HEK293 (cell line): ENCODE measurements at regions not wholly inside any gene's neighbourhood (a gene's known extent, or its start where the extent isn't known, plus 50 kb on each side); places are given as distances from the start of the nearest gene placed in this dataset.

Experiments
- CTCF ChIA-PET: fragments of 350-600 bp; formaldehyde crosslinking; extraction: SDS; loops from one replicate; lab custom pipeline; 2021; ENCODE audit warnings: antibody characterized with exemption; lab: Yijun Ruan, JAX
- POLR2A ChIA-PET: fragments of 300-600 bp; formaldehyde crosslinking; extraction: SDS; loops from one replicate; lab custom pipeline; 2020; ENCODE audit warnings: antibody characterized with exemption, inconsistent platforms; lab: Yijun Ruan, JAX
- H3K27ac ChIP-seq: fragments of 200-500 bp; sonication (Bioruptor generic); 2 replicates; pipeline ENCODE4 v1.5.1; 2014; ENCODE audit warnings: low read depth, low read length, control low read depth, inconsistent platforms; ENCODE audit errors: extremely low read depth
- H3K36me3 ChIP-seq, 2 experiments: fragments of 200-500 bp in 1 of 2; sonication (Bioruptor generic) in 1 of 2; 1 replicate in 1 of 2; 2 replicates in 1 of 2; pipeline ENCODE4 v1.5.1; 2014 to 2017; ENCODE audit warnings: inconsistent platforms in 2 of 2, low read length in 2 of 2; ENCODE audit not compliant: control insufficient read depth in 2 of 2, insufficient read depth in 1 of 2
- H3K4me1 ChIP-seq: fragments of 200-500 bp; sonication (Bioruptor generic); 2 replicates; pipeline ENCODE4 v1.5.1; 2014; ENCODE audit warnings: mild to moderate bottlenecking, low read length, inconsistent platforms; ENCODE audit not compliant: control insufficient read depth, insufficient read depth
- H3K4me3 ChIP-seq: 2 replicates; pipeline ENCODE4 v1.5.1; 2011; ENCODE audit warnings: low read depth, mild to moderate bottlenecking, control low read depth, low read length, moderate library complexity
- H3K9me3 ChIP-seq: fragments of 200-500 bp; sonication (Bioruptor generic); 2 replicates; pipeline ENCODE4 v1.5.1; 2014; ENCODE audit warnings: low read depth, low read length, inconsistent platforms; ENCODE audit not compliant: control insufficient read depth, insufficient read depth
- GLIS1 ChIP-seq: fragments of 450-650 bp; formaldehyde crosslinking; IDR thresholded peaks from 2 replicates; pipeline ENCODE4 v1.5.1; 2016; ENCODE audit warnings: missing biosample characterization, missing genetic modification characterization
- GLIS2 ChIP-seq: fragments of 450-650 bp; formaldehyde crosslinking; IDR thresholded peaks from 2 replicates; pipeline ENCODE4 v1.5.1; 2016; ENCODE audit warnings: missing biosample characterization, missing genetic modification characterization
- KLF1 ChIP-seq: fragments of 450-650 bp; formaldehyde crosslinking; IDR thresholded peaks from 2 replicates; pipeline ENCODE4 v1.5.1; 2016; ENCODE audit warnings: missing biosample characterization, missing genetic modification characterization
- KLF10 ChIP-seq: fragments of 450-650 bp; IDR thresholded peaks from 2 replicates; pipeline ENCODE4 v1.5.1; 2018; ENCODE audit warnings: missing biosample characterization, mild to moderate bottlenecking, missing genetic modification characterization
- PRDM1 ChIP-seq: fragments of 450-650 bp; formaldehyde crosslinking; IDR thresholded peaks from 2 replicates; pipeline ENCODE4; 2016; ENCODE audit warnings: missing biosample characterization, missing genetic modification characterization
- SP3 ChIP-seq: fragments of 450-650 bp; formaldehyde crosslinking; IDR thresholded peaks from 2 replicates; pipeline ENCODE4 v1.5.1; 2016; ENCODE audit warnings: missing biosample characterization, missing genetic modification characterization
- SP7 ChIP-seq: fragments of 450-650 bp; formaldehyde crosslinking; IDR thresholded peaks from 2 replicates; pipeline ENCODE4 v1.5.1; 2016; ENCODE audit warnings: missing biosample characterization, missing genetic modification characterization
- ZBTB10 ChIP-seq: fragments of 450-650 bp; formaldehyde crosslinking; IDR thresholded peaks from 2 replicates; pipeline ENCODE4 v1.5.1; 2016; ENCODE audit warnings: missing biosample characterization, missing genetic modification characterization
- ZBTB48 ChIP-seq: fragments of 450-650 bp; formaldehyde crosslinking; IDR thresholded peaks from 2 replicates; pipeline ENCODE4 v1.5.1; 2016; ENCODE audit warnings: missing biosample characterization, missing genetic modification characterization
- ZNF174 ChIP-seq: fragments of 450-650 bp; formaldehyde crosslinking; IDR thresholded peaks from 2 replicates; pipeline ENCODE4 v1.5.0; 2017; ENCODE audit warnings: missing biosample characterization, mild to moderate bottlenecking, missing genetic modification characterization
- ZNF19 ChIP-seq: fragments of 450-650 bp; formaldehyde crosslinking; IDR thresholded peaks from 2 replicates; pipeline ENCODE4; 2016; ENCODE audit warnings: missing biosample characterization, missing genetic modification characterization, low read depth
- ZNF302 ChIP-seq: fragments of 450-650 bp; formaldehyde crosslinking; IDR thresholded peaks from 2 replicates; pipeline ENCODE4 v1.5.1; 2016; ENCODE audit warnings: missing biosample characterization, missing genetic modification characterization, low read depth
- ZNF37A ChIP-seq: fragments of 450-650 bp; IDR thresholded peaks from 2 replicates; pipeline ENCODE4 v1.5.1; 2018; ENCODE audit warnings: missing biosample characterization, missing genetic modification characterization
- ZNF501 ChIP-seq: fragments of 450-650 bp; formaldehyde crosslinking; IDR thresholded peaks from 2 replicates; pipeline ENCODE4 v1.5.1; 2016; ENCODE audit warnings: missing biosample characterization, missing genetic modification characterization
- ZNF518A ChIP-seq: fragments of 450-650 bp; formaldehyde crosslinking; conservative IDR thresholded peaks from 2 replicates; pipeline ENCODE4 v1.5.1; 2016; ENCODE audit warnings: low read depth, missing biosample characterization, missing genetic modification characterization
- ZNF529 ChIP-seq: fragments of 450-650 bp; formaldehyde crosslinking; IDR thresholded peaks from 2 replicates; pipeline ENCODE4 v1.5.1; 2017; ENCODE audit warnings: missing genetic modification characterization, missing biosample characterization; ENCODE audit not compliant: insufficient replicate concordance
- ZNF549 ChIP-seq: fragments of 450-650 bp; IDR thresholded peaks from 2 replicates; pipeline ENCODE4 v1.5.1; 2018; ENCODE audit warnings: missing biosample characterization, missing genetic modification characterization, mild to moderate bottlenecking, inconsistent platforms, moderate library complexity
- ZNF580 ChIP-seq: fragments of 450-650 bp; formaldehyde crosslinking; IDR thresholded peaks from 2 replicates; pipeline ENCODE4 v1.5.1; 2016; ENCODE audit warnings: missing biosample characterization, missing genetic modification characterization
- ZNF585B ChIP-seq: fragments of 450-650 bp; formaldehyde crosslinking; IDR thresholded peaks from 2 replicates; pipeline ENCODE4 v1.5.1; 2016; ENCODE audit warnings: missing biosample characterization, missing genetic modification characterization
- ZNF747 ChIP-seq: fragments of 450-650 bp; formaldehyde crosslinking; IDR thresholded peaks from 2 replicates; pipeline ENCODE4 v1.5.1; 2016; ENCODE audit warnings: missing biosample characterization, missing genetic modification characterization
- ZNF785 ChIP-seq: fragments of 450-650 bp; formaldehyde crosslinking; IDR thresholded peaks from 2 replicates; pipeline ENCODE4 v1.5.1; 2016; ENCODE audit warnings: missing biosample characterization, missing genetic modification characterization
- ZNF792 ChIP-seq: fragments of 450-650 bp; formaldehyde crosslinking; IDR thresholded peaks from 2 replicates; pipeline ENCODE4 v1.5.1; 2016; ENCODE audit warnings: missing biosample characterization, missing genetic modification characterization
- ZSCAN4 ChIP-seq: fragments of 450-650 bp; formaldehyde crosslinking; IDR thresholded peaks from 2 replicates; pipeline ENCODE4 v1.5.1; 2017; ENCODE audit warnings: missing biosample characterization, missing genetic modification characterization
- TF ChIP-seq, protein P1 (sequence below): fragments of 450-650 bp; formaldehyde crosslinking; IDR thresholded peaks from 2 replicates; pipeline ENCODE4 v1.5.1; 2016; ENCODE audit warnings: missing biosample characterization, missing genetic modification characterization

DNA sequence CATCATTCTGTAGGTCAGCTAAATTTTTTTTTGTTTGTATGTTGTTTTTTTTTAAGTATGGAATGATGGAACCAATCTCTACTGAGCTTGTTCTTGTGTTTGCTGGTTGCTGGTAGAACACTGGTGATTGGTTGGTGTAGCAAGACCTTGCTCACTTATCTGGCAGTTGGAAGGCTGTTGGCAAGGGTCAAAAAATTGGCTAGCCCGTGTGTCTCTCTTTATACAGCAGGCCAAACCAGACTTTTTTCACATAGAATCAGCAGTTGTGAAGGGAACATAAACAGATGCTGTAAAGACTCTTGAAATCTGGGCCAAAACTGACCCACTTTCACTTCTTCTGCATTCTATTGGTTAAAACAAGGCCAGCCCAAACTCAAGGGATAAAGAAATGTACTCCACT, 2026.5 kb downstream of the LRRC4C start:
- no peak for TF ChIP-seq GLIS2 (tag by site-specific recombination)
- TF ChIP-seq KLF10 (tag by site-specific recombination): no peak
- TF ChIP-seq KLF1 (tag by site-specific recombination): no peak
- no peak for TF ChIP-seq ZNF549 (tag by site-specific recombination)
- TF ChIP-seq ZNF501 (tag by site-specific recombination): no peak
- no peak for TF ChIP-seq ZNF585B (tag by site-specific recombination)
- TF ChIP-seq ZNF518A (tag by site-specific recombination): no peak
- no peak for TF ChIP-seq GLIS1
- TF ChIP-seq ZNF19: no peak
- TF ChIP-seq ZNF37A (tag by site-specific recombination): no peak
- TF ChIP-seq SP3 (tag by site-specific recombination): no peak
- TF ChIP-seq ZNF747: no peak
- TF ChIP-seq ZNF785: no peak
- no peak for TF ChIP-seq ZSCAN4
- Histone ChIP-seq H3K9me3 (no peaks in the 10 kb centered on the region), H3K4me1 (no peaks in the 10 kb centered on the region), H3K36me3 (no peaks in the 10 kb centered on the region), H3K4me3 (no peak overlapping the region), H3K27ac (no peak overlapping the region)
- ChIA-PET POLR2A (no interaction called here), CTCF (interaction anchor here (1.2 kb wide), 1 partner anchor 80 kb away, joined by 3 read pairs; no protein-coding TSS in a partner anchor)

- ChIA-PET POLR2A (no interaction called here), CTCF (no interaction called here)
- Histone ChIP-seq H3K4me1 (no peaks in the 10 kb centered on the region), H3K27ac (no peak overlapping the region), H3K4me3 (no peak overlapping the region), H3K36me3 (no peaks in the 10 kb centered on the region), H3K9me3 (no peaks in the 10 kb centered on the region)
- no peak for TF ChIP-seq ZNF302 (tag by site-specific recombination)
- TF ChIP-seq ZNF580 (tag by site-specific recombination): no peak
- no peak for TF ChIP-seq ZBTB10 (tag by site-specific recombination)
- no peak for TF ChIP-seq ZNF529 (tag by site-specific recombination)
- TF ChIP-seq PRDM1: no peak
- TF ChIP-seq, protein P1, sequence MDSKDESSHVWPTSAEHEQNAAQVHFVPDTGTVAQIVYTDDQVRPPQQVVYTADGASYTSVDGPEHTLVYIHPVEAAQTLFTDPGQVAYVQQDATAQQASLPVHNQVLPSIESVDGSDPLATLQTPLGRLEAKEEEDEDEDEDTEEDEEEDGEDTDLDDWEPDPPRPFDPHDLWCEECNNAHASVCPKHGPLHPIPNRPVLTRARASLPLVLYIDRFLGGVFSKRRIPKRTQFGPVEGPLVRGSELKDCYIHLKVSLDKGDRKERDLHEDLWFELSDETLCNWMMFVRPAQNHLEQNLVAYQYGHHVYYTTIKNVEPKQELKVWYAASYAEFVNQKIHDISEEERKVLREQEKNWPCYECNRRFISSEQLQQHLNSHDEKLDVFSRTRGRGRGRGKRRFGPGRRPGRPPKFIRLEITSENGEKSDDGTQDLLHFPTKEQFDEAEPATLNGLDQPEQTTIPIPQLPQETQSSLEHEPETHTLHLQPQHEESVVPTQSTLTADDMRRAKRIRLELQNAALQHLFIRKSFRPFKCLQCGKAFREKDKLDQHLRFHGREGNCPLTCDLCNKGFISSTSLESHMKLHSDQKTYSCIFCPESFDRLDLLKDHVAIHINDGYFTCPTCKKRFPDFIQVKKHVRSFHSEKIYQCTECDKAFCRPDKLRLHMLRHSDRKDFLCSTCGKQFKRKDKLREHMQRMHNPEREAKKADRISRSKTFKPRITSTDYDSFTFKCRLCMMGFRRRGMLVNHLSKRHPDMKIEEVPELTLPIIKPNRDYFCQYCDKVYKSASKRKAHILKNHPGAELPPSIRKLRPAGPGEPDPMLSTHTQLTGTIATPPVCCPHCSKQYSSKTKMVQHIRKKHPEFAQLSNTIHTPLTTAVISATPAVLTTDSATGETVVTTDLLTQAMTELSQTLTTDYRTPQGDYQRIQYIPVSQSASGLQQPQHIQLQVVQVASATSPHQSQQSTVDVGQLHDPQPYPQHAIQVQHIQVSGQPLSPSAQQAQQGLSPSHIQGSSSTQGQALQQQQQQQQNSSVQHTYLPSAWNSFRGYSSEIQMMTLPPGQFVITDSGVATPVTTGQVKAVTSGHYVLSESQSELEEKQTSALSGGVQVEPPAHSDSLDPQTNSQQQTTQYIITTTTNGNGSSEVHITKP: no peak
- TF ChIP-seq ZNF174 (tag by site-specific recombination): no peak
- no peak for TF ChIP-seq ZNF792 (tag by site-specific recombination)
- TF ChIP-seq ZBTB48 (tag by site-specific recombination): no peak
- no peak for TF ChIP-seq SP7 (tag by site-specific recombination)
Measured at GRCh38 chr11:39425226-39425625, 2034.2 kb downstream of the LRRC4C start.
